GM19452 (cell line): ENCODE measurements at regions not wholly inside any gene's neighbourhood (a gene's known extent, or its start where the extent isn't known, plus 50 kb on each side); places are given as distances from the start of the nearest gene placed in this dataset.
"Not testable (repeated sequence)": the region's sequence is repeated elsewhere in the genome, so short reads cannot be mapped to it uniquely, and the experiment has no call there.

Experiments used
- ATAC-seq: cut with Tn5 transposase; IDR thresholded peaks from one replicate; pipeline ENCODE4 v1.9.1; 2021; ENCODE audit not compliant: unreplicated experiment

GRCh38 chr7:17396692-17397091 is 98.2 kb downstream of the AHR start:
- ATAC-seq, result no peak

GRCh38 chr7:17401791-17402627 is 103.6 kb downstream of the AHR start:
- ATAC-seq, result peak; percentile 77

GRCh38 chr7:17402628-17403278 is 104.3 kb downstream of the AHR start:
- peak; percentile 68 for ATAC-seq

GRCh38 chr7:17404006-17404405 is 105.6 kb downstream of the AHR start:
- no peak for ATAC-seq

GRCh38 chr7:17405786-17406185 is 107.3 kb downstream of the AHR start:
- no peak for ATAC-seq

- ATAC-seq, result no peak
Measured at GRCh38 chr7:17406738-17407137, 108.3 kb downstream of the AHR start.

GRCh38 chr7:17407229-17407628 is 108.8 kb downstream of the AHR start:
- no peak for ATAC-seq

GRCh38 chr7:17408245-17408903 is 109.9 kb downstream of the AHR start:
- no peak for ATAC-seq

- no peak for ATAC-seq
Measured at GRCh38 chr7:17408904-17409290, 110.4 kb downstream of the AHR start.

- peak; percentile 85 for ATAC-seq
Measured at GRCh38 chr7:17411922-17412321, 113.5 kb downstream of the AHR start.

GRCh38 chr7:17412883-17413282 is 114.4 kb downstream of the AHR start:
- no peak for ATAC-seq

GRCh38 chr7:17415955-17416354 is 117.5 kb downstream of the AHR start:
- ATAC-seq, result no peak

GRCh38 chr7:17420308-17421015 is 122.0 kb downstream of the AHR start:
- ATAC-seq, result not testable (repeated sequence)

GRCh38 chr7:17421941-17422340 is 123.5 kb downstream of the AHR start:
- ATAC-seq, result no peak

- no peak for ATAC-seq
Measured at GRCh38 chr7:17422966-17423365, 124.5 kb downstream of the AHR start.

GRCh38 chr7:17427924-17428323 is 129.5 kb downstream of the AHR start:
- no peak for ATAC-seq

- no peak for ATAC-seq
Measured at GRCh38 chr7:17429579-17429978, 131.1 kb downstream of the AHR start.

GRCh38 chr7:17432793-17433192 is 134.3 kb downstream of the AHR start:
- no peak for ATAC-seq

GRCh38 chr7:17434191-17434590 is 135.7 kb downstream of the AHR start:
- no peak for ATAC-seq

- ATAC-seq, result no peak
Measured at GRCh38 chr7:17434841-17435692, 136.6 kb downstream of the AHR start.
